HL-60 (cell line): ENCODE measurements at regions not wholly inside any gene's neighbourhood (a gene's known extent, or its start where the extent isn't known, plus 50 kb on each side); places are given as distances from the start of the nearest gene placed in this dataset.
A peak's percentile ranks its signal among the peaks of the same experiment; 100 is the strongest.

Source experiments
- DNase-seq, 2 experiments: peaks; one replicate each; pipeline ENCODE4 v3.0.0-alpha.2; 2010 to 2020; ENCODE audit warnings: low read depth in 1 of 2, low spot score in 1 of 2
- H3K27ac ChIP-seq: fragments of 250-450 bp; sonication (Bioruptor Pico); replicated peaks from 2 replicates; pipeline ENCODE4 v1.5.1; 2020; ENCODE audit warnings: mild to moderate bottlenecking, moderate library complexity
- H3K27me3 ChIP-seq: fragments of 250-450 bp; sonication (Bioruptor Pico); 2 replicates; pipeline ENCODE4 v1.5.1; 2021; ENCODE audit warnings: mild to moderate bottlenecking, moderate library complexity; ENCODE audit not compliant: insufficient read depth, poor library complexity, severe bottlenecking
- H3K4me3 ChIP-seq: replicated peaks from 2 replicates; pipeline ENCODE4 v1.5.1; 2011; ENCODE audit warnings: mild to moderate bottlenecking, control low read depth, low read length; ENCODE audit not compliant: insufficient read depth
- GABPA ChIP-seq: IDR thresholded peaks from 2 replicates; pipeline ENCODE4 v1.6.1; 2012; ENCODE audit warnings: low read depth
- POLR2AphosphoS5 ChIP-seq: IDR thresholded peaks from 2 replicates; pipeline ENCODE4 v1.6.1; 2012; ENCODE audit warnings: low read depth
- SPI1 ChIP-seq: IDR thresholded peaks from 2 replicates; pipeline ENCODE4 v1.6.1; 2012; ENCODE audit warnings: low read depth, mild to moderate bottlenecking, borderline replicate concordance
- TF ChIP-seq, protein P1 (sequence below): IDR thresholded peaks from 2 replicates; pipeline ENCODE4 v1.6.1; 2012; ENCODE audit warnings: low read depth; ENCODE audit not compliant: insufficient replicate concordance
- TF ChIP-seq, protein P2 (sequence below): IDR thresholded peaks from one replicate; pipeline ENCODE4 v1.5.1; 2011; ENCODE audit warnings: low read length, control low read depth, inconsistent platforms; ENCODE audit not compliant: insufficient read depth

- TF ChIP-seq GABPA (no peak), SPI1 (peak; percentile 52; the same call in 1 of the 2 replicates)
- DNase-seq = peak in 1 of 2 experiments; percentile 12
- H3K27me3 ChIP-seq = peaks cover 3% of the 10 kb centered on the region
- no peak overlapping the region for H3K27ac ChIP-seq
- H3K4me3 ChIP-seq = no peak overlapping the region
Observed at GRCh38 chr4:153950100-153950979, 161.5 kb upstream of the SFRP2 start.

DNA sequence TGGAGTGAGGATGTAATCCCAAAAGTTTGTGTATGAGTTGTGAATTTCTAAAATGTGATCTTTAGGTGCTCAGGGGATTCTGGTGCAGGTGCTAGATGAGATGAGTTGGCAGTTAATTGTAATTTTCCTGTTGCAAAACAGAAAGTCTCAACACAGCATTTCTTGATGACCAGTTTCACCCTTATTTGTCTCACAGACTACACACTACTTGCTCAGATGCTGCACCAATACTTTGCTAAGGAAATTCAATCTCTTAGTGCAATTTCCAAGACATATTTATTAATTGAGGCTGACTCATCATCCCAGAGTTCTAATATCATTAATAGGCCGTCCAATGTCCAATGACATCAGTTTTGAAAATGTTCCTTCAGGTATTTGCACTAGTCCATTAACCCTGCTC, 159.2 kb upstream of the SFRP2 start:
- no peak for DNase-seq
- TF ChIP-seq, protein P1, sequence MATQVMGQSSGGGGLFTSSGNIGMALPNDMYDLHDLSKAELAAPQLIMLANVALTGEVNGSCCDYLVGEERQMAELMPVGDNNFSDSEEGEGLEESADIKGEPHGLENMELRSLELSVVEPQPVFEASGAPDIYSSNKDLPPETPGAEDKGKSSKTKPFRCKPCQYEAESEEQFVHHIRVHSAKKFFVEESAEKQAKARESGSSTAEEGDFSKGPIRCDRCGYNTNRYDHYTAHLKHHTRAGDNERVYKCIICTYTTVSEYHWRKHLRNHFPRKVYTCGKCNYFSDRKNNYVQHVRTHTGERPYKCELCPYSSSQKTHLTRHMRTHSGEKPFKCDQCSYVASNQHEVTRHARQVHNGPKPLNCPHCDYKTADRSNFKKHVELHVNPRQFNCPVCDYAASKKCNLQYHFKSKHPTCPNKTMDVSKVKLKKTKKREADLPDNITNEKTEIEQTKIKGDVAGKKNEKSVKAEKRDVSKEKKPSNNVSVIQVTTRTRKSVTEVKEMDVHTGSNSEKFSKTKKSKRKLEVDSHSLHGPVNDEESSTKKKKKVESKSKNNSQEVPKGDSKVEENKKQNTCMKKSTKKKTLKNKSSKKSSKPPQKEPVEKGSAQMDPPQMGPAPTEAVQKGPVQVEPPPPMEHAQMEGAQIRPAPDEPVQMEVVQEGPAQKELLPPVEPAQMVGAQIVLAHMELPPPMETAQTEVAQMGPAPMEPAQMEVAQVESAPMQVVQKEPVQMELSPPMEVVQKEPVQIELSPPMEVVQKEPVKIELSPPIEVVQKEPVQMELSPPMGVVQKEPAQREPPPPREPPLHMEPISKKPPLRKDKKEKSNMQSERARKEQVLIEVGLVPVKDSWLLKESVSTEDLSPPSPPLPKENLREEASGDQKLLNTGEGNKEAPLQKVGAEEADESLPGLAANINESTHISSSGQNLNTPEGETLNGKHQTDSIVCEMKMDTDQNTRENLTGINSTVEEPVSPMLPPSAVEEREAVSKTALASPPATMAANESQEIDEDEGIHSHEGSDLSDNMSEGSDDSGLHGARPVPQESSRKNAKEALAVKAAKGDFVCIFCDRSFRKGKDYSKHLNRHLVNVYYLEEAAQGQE = no peak
- no peak for TF ChIP-seq GABPA
- TF ChIP-seq SPI1 = no peak
- TF ChIP-seq, protein P2, sequence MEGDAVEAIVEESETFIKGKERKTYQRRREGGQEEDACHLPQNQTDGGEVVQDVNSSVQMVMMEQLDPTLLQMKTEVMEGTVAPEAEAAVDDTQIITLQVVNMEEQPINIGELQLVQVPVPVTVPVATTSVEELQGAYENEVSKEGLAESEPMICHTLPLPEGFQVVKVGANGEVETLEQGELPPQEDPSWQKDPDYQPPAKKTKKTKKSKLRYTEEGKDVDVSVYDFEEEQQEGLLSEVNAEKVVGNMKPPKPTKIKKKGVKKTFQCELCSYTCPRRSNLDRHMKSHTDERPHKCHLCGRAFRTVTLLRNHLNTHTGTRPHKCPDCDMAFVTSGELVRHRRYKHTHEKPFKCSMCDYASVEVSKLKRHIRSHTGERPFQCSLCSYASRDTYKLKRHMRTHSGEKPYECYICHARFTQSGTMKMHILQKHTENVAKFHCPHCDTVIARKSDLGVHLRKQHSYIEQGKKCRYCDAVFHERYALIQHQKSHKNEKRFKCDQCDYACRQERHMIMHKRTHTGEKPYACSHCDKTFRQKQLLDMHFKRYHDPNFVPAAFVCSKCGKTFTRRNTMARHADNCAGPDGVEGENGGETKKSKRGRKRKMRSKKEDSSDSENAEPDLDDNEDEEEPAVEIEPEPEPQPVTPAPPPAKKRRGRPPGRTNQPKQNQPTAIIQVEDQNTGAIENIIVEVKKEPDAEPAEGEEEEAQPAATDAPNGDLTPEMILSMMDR = no peak
- Histone ChIP-seq H3K27ac (no peak overlapping the region), H3K27me3 (peaks cover 3% of the 10 kb centered on the region), H3K4me3 (no peak overlapping the region)

DNA sequence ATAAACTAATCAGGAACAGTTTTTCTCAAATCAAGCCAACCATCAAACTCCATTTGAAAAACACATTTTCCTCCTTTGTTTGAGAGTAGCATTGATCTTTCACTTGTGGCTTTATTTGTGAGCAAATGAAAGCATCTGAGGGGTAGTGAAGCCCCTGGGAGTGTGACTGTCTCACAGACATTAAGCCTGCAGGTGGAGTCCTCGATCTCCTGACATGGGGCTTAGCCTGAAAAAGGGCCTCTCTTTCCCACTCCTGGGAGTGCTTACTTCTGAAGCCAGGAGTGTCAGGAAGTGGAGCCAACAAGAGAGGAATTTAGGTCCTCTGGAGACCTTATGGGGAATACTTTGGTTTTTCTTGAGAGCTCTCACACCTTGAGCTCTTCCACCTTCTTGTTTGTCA, 158.2 kb upstream of the SFRP2 start:
- Histone ChIP-seq H3K27ac (no peak overlapping the region), H3K27me3 (peaks cover 3% of the 10 kb centered on the region), H3K4me3 (no peak overlapping the region)
- DNase-seq = no peak
- TF ChIP-seq, protein P2 = no peak
- TF ChIP-seq POLR2AphosphoS5 (no peak), SPI1 (no peak), GABPA (no peak)
- TF ChIP-seq, protein P1 = no peak

DNA sequence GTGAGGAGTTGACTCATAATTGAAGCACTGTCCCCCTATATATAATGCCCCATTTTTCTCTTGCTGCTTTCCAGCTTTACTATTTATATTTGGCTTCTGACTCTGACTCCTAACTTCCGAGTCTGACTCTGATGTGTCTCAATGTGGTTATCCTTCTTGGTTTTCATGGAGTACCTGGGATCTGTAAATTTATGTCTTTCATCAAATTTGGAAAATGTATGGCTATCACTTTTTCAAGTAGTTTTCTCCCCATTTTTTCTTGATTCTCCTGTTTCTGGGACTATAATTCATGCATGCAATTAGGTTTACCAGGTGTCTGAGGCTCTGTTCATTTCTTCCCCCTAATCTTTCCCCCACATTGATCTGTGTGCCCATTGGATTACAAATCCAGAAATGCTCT, 156.8 kb upstream of the SFRP2 start:
- Histone ChIP-seq H3K27me3 (peaks cover 3% of the 10 kb centered on the region), H3K4me3 (no peak overlapping the region), H3K27ac (no peak overlapping the region)
- TF ChIP-seq, protein P1 = no peak
- no peak for TF ChIP-seq GABPA
- TF ChIP-seq POLR2AphosphoS5 = no peak
- no peak for TF ChIP-seq SPI1
- TF ChIP-seq, protein P2 = no peak
- no peak for DNase-seq
